ENCODE measurements at regions not wholly inside any gene's neighbourhood (a gene's known extent, or its start where the extent isn't known, plus 50 kb on each side); places are given as distances from the start of the nearest gene placed in this dataset.

DNA sequence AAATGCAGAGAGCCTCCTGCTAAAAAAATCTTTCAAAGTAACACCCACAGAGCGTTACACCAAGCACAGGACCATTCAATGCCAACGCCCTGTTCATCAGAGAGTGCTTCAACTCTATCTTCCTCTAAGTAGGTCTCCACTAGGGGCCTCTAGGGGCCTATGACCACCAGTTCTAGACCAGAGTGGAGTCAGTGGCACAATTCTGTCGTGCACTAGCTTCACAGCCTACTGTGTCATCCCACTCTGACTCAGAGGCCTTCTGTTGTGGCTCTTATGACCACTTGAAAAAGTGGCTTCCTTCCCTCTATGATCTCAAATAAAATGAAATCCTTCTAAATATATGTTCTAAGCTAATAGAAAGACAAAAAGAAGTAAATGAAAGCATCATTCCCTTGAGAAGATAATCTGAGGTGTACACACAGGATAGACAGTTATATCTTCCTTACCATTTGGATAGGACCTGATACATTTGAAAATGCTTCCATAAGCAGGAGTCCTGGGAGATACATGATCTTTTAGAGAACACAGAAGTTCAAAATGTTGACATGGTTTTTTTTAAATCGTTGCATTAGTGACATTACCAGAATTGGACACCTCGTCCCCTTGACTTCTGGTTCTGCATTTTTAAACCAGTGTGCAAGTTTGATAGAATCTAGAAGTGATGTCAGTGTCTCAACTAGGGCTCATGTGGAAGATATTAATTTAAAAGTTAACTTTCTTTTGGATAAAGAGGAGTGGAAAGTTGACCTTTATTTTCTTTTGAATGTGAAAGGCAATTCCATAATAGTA lies 151.9 kb downstream of the SH3BGRL2 start:
- TF ChIP-seq ZNF274 (IDR thresholded peaks at IDR 0.05; ENCODE audit: low read depth, low read length) (no peak), SUZ12 (IDR thresholded peaks at IDR 0.05; ENCODE audit: extremely low read depth, insufficient read depth, insufficient read length) (no peak), YY1 (IDR thresholded peaks at IDR 0.05; ENCODE audit: insufficient read depth, insufficient read length) (no peak)

Data from NT2/D1 (cell line).